ENCODE measurements at regions not wholly inside any gene's neighbourhood (a gene's known extent, or its start where the extent isn't known, plus 50 kb on each side); places are given as distances from the start of the nearest gene placed in this dataset.

GRCh38 chr1:163874070-163874469 lies 552.3 kb downstream of the NUF2 start:
- TF ChIP-seq CTCF (IDR thresholded peaks at IDR 0.05; ENCODE audit: borderline replicate concordance, extremely low read depth, low read length, poor library complexity, severe bottlenecking) (peak; percentile 40), EZH2 (IDR thresholded peaks at IDR 0.05; ENCODE audit: borderline replicate concordance, low read depth, low read length, severe bottlenecking) (no peak)
